Fibroblast of villous mesenchyme (primary cell): ENCODE measurements at regions not wholly inside any gene's neighbourhood (a gene's known extent, or its start where the extent isn't known, plus 50 kb on each side); places are given as distances from the start of the nearest gene placed in this dataset. TPM values are rescaled to one million over a fixed set of nuclear protein-coding genes. Genes with fewer than 3 reads are reported as not detected.

Source experiments
- DNase-seq: peaks from one replicate; pipeline ENCODE4 v3.0.0-alpha.2; 2010; ENCODE audit warnings: low read depth
- H3K4me3 ChIP-seq: 2 replicates; pipeline ENCODE4 v1.5.1; 2011; ENCODE audit warnings: low read depth, mild to moderate bottlenecking, low read length
- CTCF ChIP-seq: IDR thresholded peaks from 2 replicates; pipeline ENCODE4 v1.5.1; 2012; ENCODE audit warnings: low read depth, mild to moderate bottlenecking, low read length; ENCODE audit not compliant: insufficient read depth
- small RNA-seq: library from RNA; depleted of rRNA; stranded (forward); fragments of <200 nt; gene quantifications from one replicate; pipeline ENCODE3, GENCODE V24; 2012

- no peak overlapping the region for H3K4me3 ChIP-seq
- no peak for TF ChIP-seq CTCF
- DNase-seq = no peak
Observed at GRCh38 chr12:67929384-67929772, 59.9 kb upstream of the IFNG-AS1 start.

- TF ChIP-seq CTCF = no peak
- H3K4me3 ChIP-seq = no peak overlapping the region
- DNase-seq = no peak
Observed at GRCh38 chr12:67937822-67938221, 51.4 kb upstream of the IFNG-AS1 start.

Small RNA genes lying in the stretch of these regions (small RNA-seq; reads per million reads assigned to genes)
- not detected for gene AC022513.1
